HepG2 (cell line): ENCODE measurements at regions not wholly inside any gene's neighbourhood (a gene's known extent, or its start where the extent isn't known, plus 50 kb on each side); places are given as distances from the start of the nearest gene placed in this dataset.

ENCODE experiments used
- ATAC-seq: fragments of 200-7000 bp; cut with Tn5 transposase; 3 replicates; pipeline ENCODE4 v1.9.1; 2020; ENCODE audit warnings: mild to moderate bottlenecking, moderate library complexity
- BruUV-seq: library from RNA; stranded (reverse); fragments of 400-500 nt; replicated peaks from 2 replicates; lab custom pipeline; 2021; lab: Mats Ljungman, UMichigan
- CTCF ChIA-PET: fragments of 300-600 bp; formaldehyde crosslinking; extraction: SDS; loops from one replicate; lab custom pipeline; 2021; ENCODE audit warnings: low total read pairs, inconsistent platforms, low intra/inter-chr PET ratio; lab: Yijun Ruan, JAX
- POLR2A ChIA-PET: fragments of 350-600 bp; sonication (Branson Sonifier 250); formaldehyde crosslinking; loops from one replicate; lab custom pipeline; 2020; ENCODE audit warnings: antibody characterized with exemption, inconsistent platforms; lab: Yijun Ruan, JAX
- DNase-seq: peaks from one replicate; pipeline ENCODE4 v3.0.0-alpha.2; 2015; ENCODE audit warnings: low spot score
- FAIRE-seq: peaks from 3 replicates; lab custom pipeline; 2011; peaks lifted over from hg19 to GRCh38; lab: Jason Lieb, UNC
- H2AFZ ChIP-seq: one replicate; pipeline ENCODE4 v1.6.1; 2011; ENCODE audit warnings: low read length, inconsistent platforms
- H3K27ac ChIP-seq: fragments of 300-600 bp; 3 replicates; pipeline ENCODE4 v1.8.0; 2011; ENCODE audit warnings: mixed run types, mild to moderate bottlenecking, mixed read lengths, low read length, inconsistent platforms; ENCODE audit not compliant: insufficient read depth; ENCODE audit errors: extremely low read length
- H3K27me3 ChIP-seq, 2 experiments: fragments of 200-600 bp in 1 of 2; 2 replicates in 1 of 2; 3 replicates in 1 of 2; pipeline versions ENCODE4 v1.6.0 to v1.8.0; 2011; ENCODE audit warnings: low read length in 2 of 2, mild to moderate bottlenecking in 2 of 2, moderate library complexity in 2 of 2, inconsistent platforms in 1 of 2; ENCODE audit not compliant: insufficient read depth in 2 of 2, control insufficient read depth in 1 of 2
- H3K36me3 ChIP-seq, 2 experiments: fragments of 200-600 bp in 1 of 2; replicated peaks in 1 of 2; 2 replicates in 1 of 2; 3 replicates in 1 of 2; pipeline versions ENCODE4 v1.5.1 to v1.8.0; 2011; ENCODE audit warnings: low read length in 2 of 2, inconsistent platforms in 1 of 2; ENCODE audit not compliant: insufficient read depth in 2 of 2, control insufficient read depth in 1 of 2
- H3K4me1 ChIP-seq: 2 replicates; pipeline ENCODE4 v1.5.1; 2012; ENCODE audit warnings: low read length, inconsistent platforms; ENCODE audit not compliant: insufficient read depth
- H3K4me2 ChIP-seq: 2 replicates; pipeline ENCODE4 v1.6.0; 2011; ENCODE audit warnings: low read depth, low read length, inconsistent platforms
- H3K4me3 ChIP-seq, 3 experiments: fragments of 200-600 bp in 1 of 3; sonication (generic), shearing (Covaris generic) in 1 of 3; replicated peaks in 1 of 3; 2 replicates each; pipeline ENCODE4 v1.5.1; 2011 to 2016; ENCODE audit warnings: low read length in 3 of 3, inconsistent platforms in 2 of 3, low read depth in 2 of 3, mild to moderate bottlenecking in 2 of 3, control low read depth in 1 of 3, mixed read lengths in 1 of 3; ENCODE audit not compliant: insufficient read depth in 1 of 3
- H3K79me2 ChIP-seq: one replicate; pipeline ENCODE4 v1.6.1; 2011; ENCODE audit warnings: low read length, inconsistent platforms; ENCODE audit not compliant: insufficient read depth
- H3K9ac ChIP-seq: 2 replicates; pipeline ENCODE4 v1.6.0; 2011; ENCODE audit warnings: mild to moderate bottlenecking, low read depth, low read length, inconsistent platforms; ENCODE audit not compliant: insufficient read depth
- H3K9me3 ChIP-seq: 2 replicates; pipeline ENCODE4 v1.5.1; 2012; ENCODE audit warnings: mild to moderate bottlenecking, low read length
- H4K20me1 ChIP-seq: 2 replicates; pipeline ENCODE4 v1.6.0; 2011; ENCODE audit warnings: inconsistent platforms, mild to moderate bottlenecking, low read length, moderate library complexity; ENCODE audit not compliant: insufficient read depth
- GATA4 ChIP-seq: sonication (generic); IDR thresholded peaks from 2 replicates; pipeline ENCODE4 v1.6.1; 2016; ENCODE audit warnings: antibody characterized with exemption, low read depth, borderline replicate concordance
- IRX3 ChIP-seq: sonication (generic); formaldehyde crosslinking; IDR thresholded peaks from 2 replicates; pipeline ENCODE4 v1.8.1; 2023; ENCODE audit warnings: mild to moderate bottlenecking, low read depth, missing genetic modification reagents, borderline replicate concordance
- POLR2AphosphoS5 ChIP-seq: IDR thresholded peaks from 2 replicates; pipeline ENCODE4 v1.6.1; 2012; ENCODE audit warnings: low read depth, low read length
- POLR2G ChIP-seq: fragments of 200-400 bp; formaldehyde crosslinking; IDR thresholded peaks from 2 replicates; pipeline ENCODE4 v1.6.1; 2018; ENCODE audit warnings: mild to moderate bottlenecking, low read depth, low read length, moderate library complexity
- RFX1 ChIP-seq: fragments of 450-650 bp; IDR thresholded peaks from 2 replicates; pipeline ENCODE4 v1.6.1; 2017
- ZNF160 ChIP-seq: sonication (generic); formaldehyde crosslinking; IDR thresholded peaks from 2 replicates; pipeline ENCODE4 v1.8.0; 2022; ENCODE audit warnings: mild to moderate bottlenecking, inconsistent platforms, missing genetic modification reagents
- ZNF460 ChIP-seq: sonication (generic); formaldehyde crosslinking; IDR thresholded peaks from 2 replicates; pipeline ENCODE4 v1.5.1; 2020; ENCODE audit warnings: missing genetic modification reagents, mild to moderate bottlenecking, borderline replicate concordance
- WGBS: methylation state at CpG from one replicate; pipeline ENCODE4 v1.1.6; 2017; ENCODE audit warnings: low lambda C conversion rate; 5-methylcytosine and 5-hydroxymethylcytosine counted together
- in situ Hi-C: cut with HindIII; loops from 2 replicates; pipeline ENCODE4 v1.10.0; 2017; ENCODE audit warnings: low pct_unique_long_range_greater_than_20kb; ENCODE audit not compliant: extremely low pct_ligation_motif_present
- intact Hi-C: fragments of 100-400 bp; cut with micrococcal nuclease; formaldehyde crosslinking; loops from one replicate; pipeline ENCODE4 v1.10.0; 2022; ENCODE audit not compliant: unreplicated experiment
- TF ChIP-seq, protein P1 (sequence below): sonication (generic); formaldehyde crosslinking; IDR thresholded peaks from 2 replicates; pipeline ENCODE4 v1.4.0; 2020; ENCODE audit warnings: missing genetic modification reagents, borderline replicate concordance
- TF ChIP-seq, protein P2 (sequence below): sonication (generic); formaldehyde crosslinking; IDR thresholded peaks from 2 replicates; pipeline ENCODE4 v1.4.0; 2020; ENCODE audit warnings: mild to moderate bottlenecking, missing genetic modification reagents
- TF ChIP-seq, protein P3 (sequence below): sonication (generic); formaldehyde crosslinking; IDR thresholded peaks from 2 replicates; pipeline ENCODE4 v1.5.1; 2020; ENCODE audit warnings: mild to moderate bottlenecking, missing genetic modification reagents, moderate library complexity
- TF ChIP-seq, protein P4 (sequence below): sonication (generic); formaldehyde crosslinking; IDR thresholded peaks from 2 replicates; pipeline ENCODE4 v1.4.0; 2020; ENCODE audit warnings: mild to moderate bottlenecking, missing genetic modification reagents
- TF ChIP-seq, protein P5 (sequence below): sonication (generic); formaldehyde crosslinking; IDR thresholded peaks from 2 replicates; pipeline ENCODE4 v1.4.0; 2020; ENCODE audit warnings: mild to moderate bottlenecking, missing genetic modification reagents

DNA sequence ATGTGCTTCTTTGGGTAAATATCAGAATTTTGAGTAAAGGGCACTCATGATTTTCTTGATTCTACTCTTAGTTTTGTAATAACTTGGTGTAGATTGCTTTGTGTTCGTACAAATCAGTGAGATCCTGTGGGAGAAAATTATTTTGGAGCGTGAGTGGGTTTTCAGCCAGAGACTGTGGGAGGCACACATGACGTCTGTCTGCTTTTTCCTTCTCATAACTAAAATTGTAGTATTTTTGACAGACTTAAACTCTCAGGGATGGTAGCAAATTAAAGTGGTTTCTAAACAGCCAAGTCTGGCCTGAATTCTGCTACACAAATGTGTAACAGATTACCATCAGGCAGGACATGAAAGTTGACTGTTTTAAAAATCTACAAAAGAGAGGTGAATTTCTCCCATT lies 222.6 kb downstream of the OTOR start:
- Histone ChIP-seq H3K4me3 (no peak overlapping the region), H4K20me1 (no peaks in the 10 kb centered on the region), H3K4me2 (no peak overlapping the region), H3K36me3 (no peaks in the 10 kb centered on the region), H3K9me3 (no peaks in the 10 kb centered on the region), H3K27ac (no peak overlapping the region), H2AFZ (no peak overlapping the region), H3K79me2 (no peaks in the 10 kb centered on the region), H3K9ac (no peak overlapping the region), H3K4me1 (no peaks in the 10 kb centered on the region), H3K27me3 (peaks cover 0 to 1% of the 10 kb centered on the region in 2 experiments; a peak in 1 of 5 replicates)
- no peak for ATAC-seq
- intact Hi-C loops (no loop called here), in situ Hi-C loops (no loop called here)
- no peak for FAIRE-seq
- ChIA-PET CTCF (no interaction called here), POLR2A (no interaction called here)
- BruUV-seq = no TSS peak
- no peak for DNase-seq
- 3% methylated on average over 3 of the region's 3 CpGs for WGBS
- TF ChIP-seq IRX3 (CRISPR knock-in tag) (no peak), ZNF160 (CRISPR knock-in tag) (no peak), POLR2G (no peak), GATA4 (no peak), POLR2AphosphoS5 (no peak), ZNF460 (no peak), RFX1 (no peak)
- TF ChIP-seq, protein P1, sequence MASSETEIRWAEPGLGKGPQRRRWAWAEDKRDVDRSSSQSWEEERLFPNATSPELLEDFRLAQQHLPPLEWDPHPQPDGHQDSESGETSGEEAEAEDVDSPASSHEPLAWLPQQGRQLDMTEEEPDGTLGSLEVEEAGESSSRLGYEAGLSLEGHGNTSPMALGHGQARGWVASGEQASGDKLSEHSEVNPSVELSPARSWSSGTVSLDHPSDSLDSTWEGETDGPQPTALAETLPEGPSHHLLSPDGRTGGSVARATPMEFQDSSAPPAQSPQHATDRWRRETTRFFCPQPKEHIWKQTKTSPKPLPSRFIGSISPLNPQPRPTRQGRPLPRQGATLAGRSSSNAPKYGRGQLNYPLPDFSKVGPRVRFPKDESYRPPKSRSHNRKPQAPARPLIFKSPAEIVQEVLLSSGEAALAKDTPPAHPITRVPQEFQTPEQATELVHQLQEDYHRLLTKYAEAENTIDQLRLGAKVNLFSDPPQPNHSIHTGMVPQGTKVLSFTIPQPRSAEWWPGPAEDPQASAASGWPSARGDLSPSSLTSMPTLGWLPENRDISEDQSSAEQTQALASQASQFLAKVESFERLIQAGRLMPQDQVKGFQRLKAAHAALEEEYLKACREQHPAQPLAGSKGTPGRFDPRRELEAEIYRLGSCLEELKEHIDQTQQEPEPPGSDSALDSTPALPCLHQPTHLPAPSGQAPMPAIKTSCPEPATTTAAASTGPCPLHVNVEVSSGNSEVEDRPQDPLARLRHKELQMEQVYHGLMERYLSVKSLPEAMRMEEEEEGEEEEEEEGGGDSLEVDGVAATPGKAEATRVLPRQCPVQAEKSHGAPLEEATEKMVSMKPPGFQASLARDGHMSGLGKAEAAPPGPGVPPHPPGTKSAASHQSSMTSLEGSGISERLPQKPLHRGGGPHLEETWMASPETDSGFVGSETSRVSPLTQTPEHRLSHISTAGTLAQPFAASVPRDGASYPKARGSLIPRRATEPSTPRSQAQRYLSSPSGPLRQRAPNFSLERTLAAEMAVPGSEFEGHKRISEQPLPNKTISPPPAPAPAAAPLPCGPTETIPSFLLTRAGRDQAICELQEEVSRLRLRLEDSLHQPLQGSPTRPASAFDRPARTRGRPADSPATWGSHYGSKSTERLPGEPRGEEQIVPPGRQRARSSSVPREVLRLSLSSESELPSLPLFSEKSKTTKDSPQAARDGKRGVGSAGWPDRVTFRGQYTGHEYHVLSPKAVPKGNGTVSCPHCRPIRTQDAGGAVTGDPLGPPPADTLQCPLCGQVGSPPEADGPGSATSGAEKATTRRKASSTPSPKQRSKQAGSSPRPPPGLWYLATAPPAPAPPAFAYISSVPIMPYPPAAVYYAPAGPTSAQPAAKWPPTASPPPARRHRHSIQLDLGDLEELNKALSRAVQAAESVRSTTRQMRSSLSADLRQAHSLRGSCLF (CRISPR knock-in tag) = no peak
- TF ChIP-seq, protein P2, sequence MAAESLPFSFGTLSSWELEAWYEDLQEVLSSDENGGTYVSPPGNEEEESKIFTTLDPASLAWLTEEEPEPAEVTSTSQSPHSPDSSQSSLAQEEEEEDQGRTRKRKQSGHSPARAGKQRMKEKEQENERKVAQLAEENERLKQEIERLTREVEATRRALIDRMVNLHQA = no peak
- TF ChIP-seq, protein P3, sequence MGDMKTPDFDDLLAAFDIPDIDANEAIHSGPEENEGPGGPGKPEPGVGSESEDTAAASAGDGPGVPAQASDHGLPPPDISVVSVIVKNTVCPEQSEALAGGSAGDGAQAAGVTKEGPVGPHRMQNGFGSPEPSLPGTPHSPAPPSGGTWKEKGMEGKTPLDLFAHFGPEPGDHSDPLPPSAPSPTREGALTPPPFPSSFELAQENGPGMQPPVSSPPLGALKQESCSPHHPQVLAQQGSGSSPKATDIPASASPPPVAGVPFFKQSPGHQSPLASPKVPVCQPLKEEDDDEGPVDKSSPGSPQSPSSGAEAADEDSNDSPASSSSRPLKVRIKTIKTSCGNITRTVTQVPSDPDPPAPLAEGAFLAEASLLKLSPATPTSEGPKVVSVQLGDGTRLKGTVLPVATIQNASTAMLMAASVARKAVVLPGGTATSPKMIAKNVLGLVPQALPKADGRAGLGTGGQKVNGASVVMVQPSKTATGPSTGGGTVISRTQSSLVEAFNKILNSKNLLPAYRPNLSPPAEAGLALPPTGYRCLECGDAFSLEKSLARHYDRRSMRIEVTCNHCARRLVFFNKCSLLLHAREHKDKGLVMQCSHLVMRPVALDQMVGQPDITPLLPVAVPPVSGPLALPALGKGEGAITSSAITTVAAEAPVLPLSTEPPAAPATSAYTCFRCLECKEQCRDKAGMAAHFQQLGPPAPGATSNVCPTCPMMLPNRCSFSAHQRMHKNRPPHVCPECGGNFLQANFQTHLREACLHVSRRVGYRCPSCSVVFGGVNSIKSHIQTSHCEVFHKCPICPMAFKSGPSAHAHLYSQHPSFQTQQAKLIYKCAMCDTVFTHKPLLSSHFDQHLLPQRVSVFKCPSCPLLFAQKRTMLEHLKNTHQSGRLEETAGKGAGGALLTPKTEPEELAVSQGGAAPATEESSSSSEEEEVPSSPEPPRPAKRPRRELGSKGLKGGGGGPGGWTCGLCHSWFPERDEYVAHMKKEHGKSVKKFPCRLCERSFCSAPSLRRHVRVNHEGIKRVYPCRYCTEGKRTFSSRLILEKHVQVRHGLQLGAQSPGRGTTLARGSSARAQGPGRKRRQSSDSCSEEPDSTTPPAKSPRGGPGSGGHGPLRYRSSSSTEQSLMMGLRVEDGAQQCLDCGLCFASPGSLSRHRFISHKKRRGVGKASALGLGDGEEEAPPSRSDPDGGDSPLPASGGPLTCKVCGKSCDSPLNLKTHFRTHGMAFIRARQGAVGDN (CRISPR knock-in tag) = no peak
- TF ChIP-seq, protein P4, sequence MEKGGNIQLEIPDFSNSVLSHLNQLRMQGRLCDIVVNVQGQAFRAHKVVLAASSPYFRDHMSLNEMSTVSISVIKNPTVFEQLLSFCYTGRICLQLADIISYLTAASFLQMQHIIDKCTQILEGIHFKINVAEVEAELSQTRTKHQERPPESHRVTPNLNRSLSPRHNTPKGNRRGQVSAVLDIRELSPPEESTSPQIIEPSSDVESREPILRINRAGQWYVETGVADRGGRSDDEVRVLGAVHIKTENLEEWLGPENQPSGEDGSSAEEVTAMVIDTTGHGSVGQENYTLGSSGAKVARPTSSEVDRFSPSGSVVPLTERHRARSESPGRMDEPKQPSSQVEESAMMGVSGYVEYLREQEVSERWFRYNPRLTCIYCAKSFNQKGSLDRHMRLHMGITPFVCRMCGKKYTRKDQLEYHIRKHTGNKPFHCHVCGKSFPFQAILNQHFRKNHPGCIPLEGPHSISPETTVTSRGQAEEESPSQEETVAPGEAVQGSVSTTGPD (CRISPR knock-in tag) = no peak
- TF ChIP-seq, protein P5, sequence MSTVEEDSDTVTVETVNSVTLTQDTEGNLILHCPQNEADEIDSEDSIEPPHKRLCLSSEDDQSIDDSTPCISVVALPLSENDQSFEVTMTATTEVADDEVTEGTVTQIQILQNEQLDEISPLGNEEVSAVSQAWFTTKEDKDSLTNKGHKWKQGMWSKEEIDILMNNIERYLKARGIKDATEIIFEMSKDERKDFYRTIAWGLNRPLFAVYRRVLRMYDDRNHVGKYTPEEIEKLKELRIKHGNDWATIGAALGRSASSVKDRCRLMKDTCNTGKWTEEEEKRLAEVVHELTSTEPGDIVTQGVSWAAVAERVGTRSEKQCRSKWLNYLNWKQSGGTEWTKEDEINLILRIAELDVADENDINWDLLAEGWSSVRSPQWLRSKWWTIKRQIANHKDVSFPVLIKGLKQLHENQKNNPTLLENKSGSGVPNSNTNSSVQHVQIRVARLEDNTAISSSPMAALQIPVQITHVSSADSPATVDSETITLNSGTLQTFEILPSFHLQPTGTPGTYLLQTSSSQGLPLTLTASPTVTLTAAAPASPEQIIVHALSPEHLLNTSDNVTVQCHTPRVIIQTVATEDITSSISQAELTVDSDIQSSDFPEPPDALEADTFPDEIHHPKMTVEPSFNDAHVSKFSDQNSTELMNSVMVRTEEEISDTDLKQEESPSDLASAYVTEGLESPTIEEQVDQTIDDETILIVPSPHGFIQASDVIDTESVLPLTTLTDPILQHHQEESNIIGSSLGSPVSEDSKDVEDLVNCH (CRISPR knock-in tag) = no peak
